ENCODE measurements at regions not wholly inside any gene's neighbourhood (a gene's known extent, or its start where the extent isn't known, plus 50 kb on each side); places are given as distances from the start of the nearest gene placed in this dataset.

GRCh38 chr16:13439766-13440165, 480.2 kb upstream of the ERCC4 start:
- Histone ChIP-seq H3K27me3 (ENCODE audit: insufficient read depth) (no peaks in the 10 kb centered on the region), H3K9me2 (ENCODE audit: insufficient read depth) (no peaks in the 10 kb centered on the region; the same call in 1 of the 2 replicates), H3K27ac (ENCODE audit: low read depth) (no peak overlapping the region), H3K4me1 (ENCODE audit: insufficient read depth) (peaks cover 17% of the 10 kb centered on the region), H3F3A (replicated peaks; ENCODE audit: low read depth) (no peaks in the 10 kb centered on the region), H3K4me2 (no peak overlapping the region), H4K20me1 (replicated peaks; ENCODE audit: insufficient read depth) (no peaks in the 10 kb centered on the region), H3K79me2 (replicated peaks; ENCODE audit: insufficient read depth) (no peaks in the 10 kb centered on the region), H3K4me3 (no peak overlapping the region), H2AFZ (no peak overlapping the region), H3K36me3 (ENCODE audit: insufficient read depth) (no peaks in the 10 kb centered on the region)
- ATAC-seq: no peak
- DNase-seq (ENCODE audit: low spot score): no peak
- Mint-ChIP-seq H3K36me3 (ENCODE audit: low read depth) (no peaks in the 10 kb centered on the region; the same call in 2 of the 3 replicates), H3K27ac (no peak overlapping the region), H3K4me3 (no peak overlapping the region), H3K4me1 (peaks cover 16% of the 10 kb centered on the region), H3K27me3 (ENCODE audit: insufficient read depth, low read depth, poor library complexity) (peaks cover 2% of the 10 kb centered on the region), H3K9me3 (no peaks in the 10 kb centered on the region)
- TF ChIP-seq STAT1 (IDR thresholded peaks at IDR 0.05; ENCODE audit: unreplicated experiment): no peak
- no peak for TF ChIP-seq ETS1 (IDR thresholded peaks at IDR 0.05)
- no peak for TF ChIP-seq ZNF462 (CRISPR knock-in tag; IDR thresholded peaks at IDR 0.05)

GRCh38 chr16:13441675-13442074, 478.3 kb upstream of the ERCC4 start:
- no peak overlapping the region for H3K27ac Mint-ChIP-seq
- no peaks in the 10 kb centered on the region for H3K9me3 Mint-ChIP-seq
- H3K4me3 ChIP-seq: no peak overlapping the region
- no peaks in the 10 kb centered on the region for H3F3A ChIP-seq (replicated peaks; ENCODE audit: low read depth)
- H3K36me3 ChIP-seq (ENCODE audit: insufficient read depth): no peaks in the 10 kb centered on the region
- no peak overlapping the region for H3K4me2 ChIP-seq
- ATAC-seq: no peak
- H3K27me3 ChIP-seq (ENCODE audit: insufficient read depth): no peaks in the 10 kb centered on the region
- peaks cover 4% of the 10 kb centered on the region for H3K4me1 ChIP-seq (ENCODE audit: insufficient read depth)
- peaks cover 1% of the 10 kb centered on the region for H3K4me1 Mint-ChIP-seq
- H4K20me1 ChIP-seq (replicated peaks; ENCODE audit: insufficient read depth): no peaks in the 10 kb centered on the region
- H3K27ac ChIP-seq (ENCODE audit: low read depth): 0 out of 2 replicates have a peak overlapping the region, but pooled peaks have one; percentile 3
- peaks cover under 1% of the 10 kb centered on the region for H3K27me3 Mint-ChIP-seq (ENCODE audit: insufficient read depth, low read depth, poor library complexity)
- H3K4me3 Mint-ChIP-seq: no peak overlapping the region
- no peaks in the 10 kb centered on the region; the same call in 2 of the 3 replicates for H3K36me3 Mint-ChIP-seq (ENCODE audit: low read depth)
- no peak for DNase-seq (ENCODE audit: low spot score)
- no peaks in the 10 kb centered on the region; the same call in 1 of the 2 replicates for H3K9me2 ChIP-seq (ENCODE audit: insufficient read depth)
- no peaks in the 10 kb centered on the region for H3K79me2 ChIP-seq (replicated peaks; ENCODE audit: insufficient read depth)
- no peak overlapping the region for H2AFZ ChIP-seq
- TF ChIP-seq CREB1 (CRISPR knock-in tag; IDR thresholded peaks at IDR 0.05; ENCODE audit: low read depth) (no peak), JUNB (IDR thresholded peaks at IDR 0.05; ENCODE audit: unreplicated experiment) (no peak), EZH2 (IDR thresholded peaks at IDR 0.05; ENCODE audit: low read depth, unreplicated experiment) (no peak), EZH2phosphoT487 (IDR thresholded peaks at IDR 0.05; ENCODE audit: unreplicated experiment) (no peak), NANOG (IDR thresholded peaks at IDR 0.05; ENCODE audit: borderline replicate concordance) (no peak), REST (IDR thresholded peaks at IDR 0.05; ENCODE audit: unreplicated experiment) (no peak), CTCF (conservative IDR thresholded peaks at IDR 0.05; ENCODE audit: low read depth in 2 of 2) (no peak)
